Right atrium auricular region (tissue), 2 donors: ENCODE measurements at regions not wholly inside any gene's neighbourhood (a gene's known extent, or its start where the extent isn't known, plus 50 kb on each side); places are given as distances from the start of the nearest gene placed in this dataset.

Experiments used
- DNase-seq: peaks from one replicate; pipeline ENCODE4 v3.0.0-alpha.2; 2019; ENCODE audit warnings: low spot score
- H3K27ac ChIP-seq, 2 donors: fragments of 200-600 bp; sonication (generic); 1 replicate in 1 of 2; 2 replicates in 1 of 2; pipeline ENCODE4 v1.5.1; 2016 to 2019
- H3K27me3 ChIP-seq, 2 donors: fragments of 200-600 bp; sonication (generic); one replicate each; pipeline versions ENCODE4 v1.5.1 to v1.6.0; 2017 to 2019
- H3K36me3 ChIP-seq: fragments of 200-600 bp; sonication (generic); one replicate; pipeline ENCODE4 v1.5.1; 2016
- H3K4me1 ChIP-seq, 2 donors: fragments of 200-600 bp; sonication (generic); one replicate each; pipeline versions ENCODE4 v1.5.1 to v1.6.0; 2017 to 2019
- H3K4me3 ChIP-seq, 2 donors: fragments of 200-600 bp; sonication (generic); 1 replicate in 1 of 2; 2 replicates in 1 of 2; pipeline ENCODE4 v1.5.1; 2017 to 2019; ENCODE audit warnings: mild to moderate bottlenecking in 1 of 2, moderate library complexity in 1 of 2
- H3K9me3 ChIP-seq, 2 donors: fragments of 200-600 bp; sonication (generic); one replicate each; pipeline ENCODE4 v1.5.1; 2019
- TF ChIP-seq, protein P1 (sequence below), 2 donors: fragments of 200-600 bp; sonication (generic); IDR thresholded peaks; one replicate each; pipeline ENCODE4 v1.5.1; 2019; ENCODE audit warnings: antibody characterized with exemption in 2 of 2

DNA sequence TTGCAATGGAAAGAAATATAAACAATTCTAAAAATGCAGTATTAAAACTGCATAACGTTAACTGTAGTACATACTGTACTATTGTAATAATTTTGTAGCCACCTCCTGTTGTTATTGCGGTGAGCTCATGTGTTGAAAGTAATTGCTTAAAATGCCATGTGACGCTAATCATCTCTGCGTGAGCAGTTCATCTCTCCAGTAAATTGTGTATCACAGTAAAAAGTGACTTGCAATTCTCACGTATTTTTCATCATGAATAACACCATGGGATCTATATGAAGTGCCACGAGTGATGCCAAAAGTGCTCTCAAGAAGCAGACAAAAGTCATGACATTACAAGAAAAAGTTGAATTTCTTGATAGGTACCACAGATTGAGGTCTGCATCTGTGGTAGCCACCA lies 82.4 kb upstream of the CYYR1 start:
- no peak for DNase-seq
- H3K36me3 ChIP-seq, result no peaks in the 10 kb centered on the region
- TF ChIP-seq, protein P1, sequence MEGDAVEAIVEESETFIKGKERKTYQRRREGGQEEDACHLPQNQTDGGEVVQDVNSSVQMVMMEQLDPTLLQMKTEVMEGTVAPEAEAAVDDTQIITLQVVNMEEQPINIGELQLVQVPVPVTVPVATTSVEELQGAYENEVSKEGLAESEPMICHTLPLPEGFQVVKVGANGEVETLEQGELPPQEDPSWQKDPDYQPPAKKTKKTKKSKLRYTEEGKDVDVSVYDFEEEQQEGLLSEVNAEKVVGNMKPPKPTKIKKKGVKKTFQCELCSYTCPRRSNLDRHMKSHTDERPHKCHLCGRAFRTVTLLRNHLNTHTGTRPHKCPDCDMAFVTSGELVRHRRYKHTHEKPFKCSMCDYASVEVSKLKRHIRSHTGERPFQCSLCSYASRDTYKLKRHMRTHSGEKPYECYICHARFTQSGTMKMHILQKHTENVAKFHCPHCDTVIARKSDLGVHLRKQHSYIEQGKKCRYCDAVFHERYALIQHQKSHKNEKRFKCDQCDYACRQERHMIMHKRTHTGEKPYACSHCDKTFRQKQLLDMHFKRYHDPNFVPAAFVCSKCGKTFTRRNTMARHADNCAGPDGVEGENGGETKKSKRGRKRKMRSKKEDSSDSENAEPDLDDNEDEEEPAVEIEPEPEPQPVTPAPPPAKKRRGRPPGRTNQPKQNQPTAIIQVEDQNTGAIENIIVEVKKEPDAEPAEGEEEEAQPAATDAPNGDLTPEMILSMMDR (IDR thresholded peaks at IDR 0.05), result no peak
- H3K9me3 ChIP-seq, result peaks cover 0 to 8% of the 10 kb centered on the region in 2 donors
- no peak overlapping the region for H3K4me3 ChIP-seq
- H3K27me3 ChIP-seq, result no peaks in the 10 kb centered on the region
- H3K4me1 ChIP-seq, result no peaks in the 10 kb centered on the region
- H3K27ac ChIP-seq, result no peak overlapping the region

DNA sequence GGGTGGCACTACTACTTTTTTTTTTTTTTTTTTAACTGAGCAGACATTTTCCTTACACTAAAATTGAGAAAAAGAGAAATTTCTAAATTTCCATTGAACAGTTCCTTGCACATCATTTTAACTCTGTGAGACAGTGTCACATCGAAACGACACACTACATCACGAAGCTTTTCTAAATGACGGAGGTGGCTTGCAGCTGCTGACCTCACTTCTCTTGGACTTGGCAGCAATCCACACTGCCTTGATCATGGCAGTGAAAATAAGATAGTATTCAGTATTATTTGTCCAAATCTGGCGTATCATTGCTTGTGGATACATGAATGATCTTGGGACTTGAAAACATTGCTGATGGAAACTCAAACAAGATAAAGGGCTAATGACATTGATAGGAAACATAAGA lies 80.3 kb upstream of the CYYR1 start:
- Histone ChIP-seq H3K4me3 (no peak overlapping the region), H3K27me3 (no peaks in the 10 kb centered on the region), H3K9me3 (no peaks in the 10 kb centered on the region), H3K4me1 (no peaks in the 10 kb centered on the region), H3K36me3 (no peaks in the 10 kb centered on the region), H3K27ac (no peak overlapping the region)
- TF ChIP-seq, protein P1 (IDR thresholded peaks at IDR 0.05), result no peak
- no peak for DNase-seq

DNA sequence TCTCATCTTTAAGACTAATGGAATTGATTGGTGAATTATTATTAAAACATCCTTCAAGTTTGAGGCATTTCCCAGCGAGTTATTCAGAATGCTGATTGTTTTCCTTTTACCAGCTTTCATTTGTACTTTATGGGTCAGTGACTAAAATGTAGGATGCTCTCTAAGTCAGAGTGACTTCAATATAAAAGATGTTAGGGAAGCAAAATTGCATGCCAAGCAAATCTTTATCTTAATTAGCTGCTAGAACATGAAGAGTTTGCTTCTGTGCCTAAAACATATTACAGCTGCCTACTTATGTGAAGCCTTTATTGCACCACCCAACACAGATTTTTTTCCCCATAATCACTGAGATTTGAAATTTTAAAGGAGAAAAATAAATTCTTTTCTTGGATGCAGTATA lies 79.8 kb upstream of the CYYR1 start:
- H3K4me3 ChIP-seq, result no peak overlapping the region
- no peak for DNase-seq
- H3K36me3 ChIP-seq, result no peaks in the 10 kb centered on the region
- H3K27me3 ChIP-seq, result no peaks in the 10 kb centered on the region
- no peaks in the 10 kb centered on the region for H3K9me3 ChIP-seq
- TF ChIP-seq, protein P1 (IDR thresholded peaks at IDR 0.05), result no peak
- no peak overlapping the region for H3K27ac ChIP-seq
- no peaks in the 10 kb centered on the region for H3K4me1 ChIP-seq

DNA sequence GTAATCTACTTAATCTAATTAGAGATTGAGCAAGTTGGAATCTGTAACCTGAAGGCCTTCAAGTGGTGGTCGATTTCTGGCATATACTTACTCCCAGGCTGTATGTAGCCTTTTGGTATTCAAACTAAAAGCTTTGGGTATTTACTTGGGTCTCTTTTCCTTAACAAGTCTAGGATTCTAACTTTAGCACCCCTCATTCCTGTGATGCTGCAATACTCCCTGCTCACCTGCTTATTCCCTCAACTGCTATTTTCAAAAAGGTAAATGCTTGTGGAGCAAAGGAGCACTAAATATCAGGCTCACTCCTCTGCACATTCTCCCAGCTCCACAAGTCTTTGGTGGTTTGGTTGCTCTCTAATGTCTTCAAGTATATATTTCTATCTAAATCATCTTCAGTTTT lies 68.0 kb upstream of the CYYR1 start:
- TF ChIP-seq, protein P1 (IDR thresholded peaks at IDR 0.05), result no peak
- DNase-seq, result no peak
- Histone ChIP-seq H3K4me1 (no peaks in the 10 kb centered on the region), H3K9me3 (no peaks in the 10 kb centered on the region), H3K36me3 (no peaks in the 10 kb centered on the region), H3K27me3 (no peaks in the 10 kb centered on the region), H3K27ac (no peak overlapping the region), H3K4me3 (no peak overlapping the region)

DNA sequence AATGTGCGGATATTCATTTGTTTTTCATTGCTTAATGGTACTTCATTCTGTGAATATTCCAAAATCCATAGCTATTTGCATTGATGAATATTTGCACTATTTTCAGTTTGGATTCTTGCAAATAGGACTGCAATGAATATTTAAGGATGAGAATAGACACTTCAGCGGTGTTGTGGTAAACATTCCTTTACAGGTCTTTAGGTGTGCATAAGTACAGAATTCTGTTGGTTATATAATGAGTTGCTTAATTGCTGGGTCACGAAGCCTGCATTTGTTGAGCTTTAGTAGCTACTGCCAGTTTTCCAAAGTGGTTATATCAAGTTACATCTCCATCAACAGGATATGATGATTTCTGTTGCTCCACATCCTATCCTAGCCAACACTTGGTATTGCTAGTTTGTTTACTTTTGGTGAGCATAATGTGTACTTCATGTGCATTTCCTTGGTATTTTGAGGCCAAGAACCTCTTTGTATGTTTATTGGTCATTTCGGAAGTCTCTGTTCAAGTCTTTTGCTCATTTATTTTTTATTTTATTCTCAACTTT lies 64.2 kb upstream of the CYYR1 start:
- H3K27me3 ChIP-seq, result no peaks in the 10 kb centered on the region
- no peaks in the 10 kb centered on the region for H3K36me3 ChIP-seq
- H3K27ac ChIP-seq, result no peak overlapping the region
- H3K9me3 ChIP-seq, result peaks cover 0 to 11% of the 10 kb centered on the region in 2 donors
- TF ChIP-seq, protein P1 (IDR thresholded peaks at IDR 0.05), result no peak
- no peak overlapping the region for H3K4me3 ChIP-seq
- H3K4me1 ChIP-seq, result no peaks in the 10 kb centered on the region
- no peak for DNase-seq

DNA sequence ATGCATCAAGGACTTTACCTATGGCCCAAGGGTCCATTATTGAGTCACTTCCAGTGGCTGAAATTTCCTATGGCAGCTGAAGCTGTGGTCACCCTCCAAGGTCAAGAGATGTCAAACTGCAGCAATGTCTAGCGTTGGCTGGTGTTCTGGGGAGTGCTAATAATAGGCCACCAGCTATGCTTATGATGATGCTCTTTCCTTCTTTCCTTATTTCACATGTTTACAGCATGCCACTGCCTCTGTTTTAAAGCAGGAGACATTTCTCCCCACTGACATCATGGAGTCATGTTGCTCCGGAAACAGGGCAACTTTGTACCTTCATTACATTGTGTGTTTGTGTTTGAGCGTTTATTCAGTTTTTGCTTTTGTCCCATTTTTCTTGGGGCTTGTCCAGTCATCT lies 62.6 kb upstream of the CYYR1 start:
- Histone ChIP-seq H3K36me3 (no peaks in the 10 kb centered on the region), H3K4me3 (no peak overlapping the region), H3K27ac (no peak overlapping the region), H3K9me3 (peaks cover 0 to 18% of the 10 kb centered on the region in 2 donors), H3K4me1 (no peaks in the 10 kb centered on the region), H3K27me3 (no peaks in the 10 kb centered on the region)
- DNase-seq, result no peak
- TF ChIP-seq, protein P1 (IDR thresholded peaks at IDR 0.05), result no peak
